KOPT-K1 (cell line): ENCODE measurements at regions not wholly inside any gene's neighbourhood (a gene's known extent, or its start where the extent isn't known, plus 50 kb on each side); places are given as distances from the start of the nearest gene placed in this dataset.
"Not testable (repeated sequence)": the region's sequence is repeated elsewhere in the genome, so short reads cannot be mapped to it uniquely, and the experiment has no call there.

Experiments
- H3K27ac ChIP-seq: fragments of 200-600 bp; sonication (generic); 2 replicates; pipeline ENCODE4 v1.5.1; 2016; ENCODE audit warnings: antibody characterized with exemption, mild to moderate bottlenecking, low read depth, low read length; ENCODE audit not compliant: poor library complexity, severe bottlenecking
- H3K36me3 ChIP-seq: fragments of 200-600 bp; sonication (generic); 2 replicates; pipeline ENCODE4 v1.5.1; 2017; ENCODE audit warnings: antibody characterized with exemption, mild to moderate bottlenecking, low read length, moderate library complexity; ENCODE audit not compliant: insufficient read depth
- H3K9me3 ChIP-seq: fragments of 200-600 bp; sonication (generic); 2 replicates; pipeline ENCODE4 v1.5.1; 2017; ENCODE audit warnings: antibody characterized with exemption, low read length, mild to moderate bottlenecking; ENCODE audit not compliant: insufficient read depth, poor library complexity, severe bottlenecking

GRCh38 chrX:55924574-55924973 lies 207.0 kb downstream of the RRAGB start:
- Histone ChIP-seq H3K27ac (no peak overlapping the region), H3K9me3 (no peaks in the 10 kb centered on the region)

GRCh38 chrX:55928529-55928928 lies 211.0 kb downstream of the RRAGB start:
- not testable (repeated sequence) for H3K36me3 ChIP-seq, H3K9me3 ChIP-seq, H3K27ac ChIP-seq

More at GRCh38 chrX:55924574-55924973, 207.0 kb downstream of the RRAGB start:
- H3K36me3 ChIP-seq = no peaks in the 10 kb centered on the region
